ENCODE measurements at regions not wholly inside any gene's neighbourhood (a gene's known extent, or its start where the extent isn't known, plus 50 kb on each side); places are given as distances from the start of the nearest gene placed in this dataset.

- TF ChIP-seq, protein P1, sequence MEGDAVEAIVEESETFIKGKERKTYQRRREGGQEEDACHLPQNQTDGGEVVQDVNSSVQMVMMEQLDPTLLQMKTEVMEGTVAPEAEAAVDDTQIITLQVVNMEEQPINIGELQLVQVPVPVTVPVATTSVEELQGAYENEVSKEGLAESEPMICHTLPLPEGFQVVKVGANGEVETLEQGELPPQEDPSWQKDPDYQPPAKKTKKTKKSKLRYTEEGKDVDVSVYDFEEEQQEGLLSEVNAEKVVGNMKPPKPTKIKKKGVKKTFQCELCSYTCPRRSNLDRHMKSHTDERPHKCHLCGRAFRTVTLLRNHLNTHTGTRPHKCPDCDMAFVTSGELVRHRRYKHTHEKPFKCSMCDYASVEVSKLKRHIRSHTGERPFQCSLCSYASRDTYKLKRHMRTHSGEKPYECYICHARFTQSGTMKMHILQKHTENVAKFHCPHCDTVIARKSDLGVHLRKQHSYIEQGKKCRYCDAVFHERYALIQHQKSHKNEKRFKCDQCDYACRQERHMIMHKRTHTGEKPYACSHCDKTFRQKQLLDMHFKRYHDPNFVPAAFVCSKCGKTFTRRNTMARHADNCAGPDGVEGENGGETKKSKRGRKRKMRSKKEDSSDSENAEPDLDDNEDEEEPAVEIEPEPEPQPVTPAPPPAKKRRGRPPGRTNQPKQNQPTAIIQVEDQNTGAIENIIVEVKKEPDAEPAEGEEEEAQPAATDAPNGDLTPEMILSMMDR (IDR thresholded peaks at IDR 0.05) = no peak
- no peak for TF ChIP-seq POLR2A (IDR thresholded peaks at IDR 0.05)
Observed at GRCh38 chr21:28852706-28853105, 140.0 kb downstream of the LTN1 start.
